KG1 (cell line): ENCODE measurements at regions not wholly inside any gene's neighbourhood (a gene's known extent, or its start where the extent isn't known, plus 50 kb on each side); places are given as distances from the start of the nearest gene placed in this dataset.

Experiments used
- DNase-seq: peaks from one replicate; lab custom pipeline; 2025; lab: John Stamatoyannopoulos, UW

GRCh38 chr13:39858794-39859193, 203.3 kb downstream of the COG6 start:
- no peak for DNase-seq

GRCh38 chr13:39859898-39860297, 204.4 kb downstream of the COG6 start:
- no peak for DNase-seq

DNA sequence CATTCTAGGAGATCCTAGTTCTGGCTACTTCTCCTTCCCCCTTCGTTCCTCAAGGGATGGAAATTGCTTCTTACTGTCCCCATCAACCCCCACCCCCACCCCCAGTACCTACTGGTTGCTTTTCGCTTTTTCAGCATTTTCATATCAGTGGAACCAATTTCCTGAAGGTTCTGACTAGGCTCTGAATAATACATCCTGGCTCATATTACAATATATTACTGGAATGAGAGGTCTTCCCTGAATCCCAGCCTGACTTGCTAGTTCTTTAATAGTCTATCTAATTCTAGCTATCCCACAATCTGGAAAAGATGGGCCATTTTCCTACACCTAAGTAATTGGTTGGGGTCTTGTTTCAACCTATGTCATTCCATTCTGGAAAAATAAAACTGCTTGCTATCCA, 207.4 kb downstream of the COG6 start:
- DNase-seq, result no peak

DNA sequence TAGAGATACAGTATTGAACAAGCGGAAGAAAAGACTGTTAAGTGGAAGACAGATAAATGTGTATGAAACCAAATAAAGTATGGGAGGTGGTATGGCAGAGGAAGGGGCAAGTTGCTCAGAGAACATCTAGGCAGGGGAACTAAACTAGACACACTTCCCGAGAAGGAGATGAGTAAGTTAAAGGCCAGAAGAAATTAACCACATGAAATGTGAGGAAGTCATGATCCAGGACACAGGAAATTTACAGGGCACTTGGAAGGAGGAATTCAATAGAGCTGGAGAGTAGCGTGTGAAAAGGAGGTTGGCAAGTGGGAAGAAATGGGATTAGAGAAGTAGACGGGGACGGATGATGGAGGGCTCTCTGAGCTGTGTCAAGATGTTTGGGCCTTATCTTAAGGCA, 208.8 kb downstream of the COG6 start:
- DNase-seq, result no peak

- no peak for DNase-seq
These were observed 211.3 kb downstream of the COG6 start for GRCh38 chr13:39866722-39867121.

- DNase-seq, result no peak
These were observed 212.3 kb downstream of the COG6 start for GRCh38 chr13:39867807-39868206.

- no peak for DNase-seq
These were observed 214.8 kb downstream of the COG6 start for GRCh38 chr13:39870197-39870747.

DNA sequence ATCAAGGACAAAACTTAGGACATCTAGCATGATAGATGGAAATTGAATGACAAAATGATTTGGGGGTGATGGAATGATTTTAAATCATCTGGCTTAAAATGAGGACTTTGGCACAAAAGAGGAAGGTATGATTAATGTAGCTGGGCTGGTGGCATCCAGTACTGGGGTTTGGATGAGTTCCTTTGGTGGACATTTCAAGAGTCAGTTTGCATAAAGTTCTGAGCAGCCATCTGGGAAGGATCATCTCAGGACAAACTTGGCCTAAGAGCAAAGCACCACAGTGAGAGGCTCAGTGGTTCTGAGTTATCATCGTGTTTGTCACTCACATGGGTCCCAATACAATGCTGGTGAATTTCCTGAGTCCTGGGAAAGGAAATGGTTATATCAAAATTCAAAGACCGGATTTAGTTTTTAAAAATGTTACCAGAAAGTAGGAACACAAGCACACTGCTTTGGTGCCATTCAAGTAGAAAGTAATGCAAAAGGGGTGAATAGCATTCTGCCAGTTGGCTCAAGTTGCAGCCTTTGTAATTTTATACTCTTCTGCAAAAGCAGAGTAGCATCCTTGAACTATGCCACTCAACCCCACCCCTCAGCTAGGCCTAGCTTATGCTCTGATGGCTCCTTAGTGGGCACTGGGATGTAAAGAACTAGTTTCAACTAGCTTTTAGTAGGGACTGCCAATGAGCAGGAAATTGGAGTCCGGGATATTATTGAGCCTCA, 219.0 kb downstream of the COG6 start:
- no peak for DNase-seq

DNA sequence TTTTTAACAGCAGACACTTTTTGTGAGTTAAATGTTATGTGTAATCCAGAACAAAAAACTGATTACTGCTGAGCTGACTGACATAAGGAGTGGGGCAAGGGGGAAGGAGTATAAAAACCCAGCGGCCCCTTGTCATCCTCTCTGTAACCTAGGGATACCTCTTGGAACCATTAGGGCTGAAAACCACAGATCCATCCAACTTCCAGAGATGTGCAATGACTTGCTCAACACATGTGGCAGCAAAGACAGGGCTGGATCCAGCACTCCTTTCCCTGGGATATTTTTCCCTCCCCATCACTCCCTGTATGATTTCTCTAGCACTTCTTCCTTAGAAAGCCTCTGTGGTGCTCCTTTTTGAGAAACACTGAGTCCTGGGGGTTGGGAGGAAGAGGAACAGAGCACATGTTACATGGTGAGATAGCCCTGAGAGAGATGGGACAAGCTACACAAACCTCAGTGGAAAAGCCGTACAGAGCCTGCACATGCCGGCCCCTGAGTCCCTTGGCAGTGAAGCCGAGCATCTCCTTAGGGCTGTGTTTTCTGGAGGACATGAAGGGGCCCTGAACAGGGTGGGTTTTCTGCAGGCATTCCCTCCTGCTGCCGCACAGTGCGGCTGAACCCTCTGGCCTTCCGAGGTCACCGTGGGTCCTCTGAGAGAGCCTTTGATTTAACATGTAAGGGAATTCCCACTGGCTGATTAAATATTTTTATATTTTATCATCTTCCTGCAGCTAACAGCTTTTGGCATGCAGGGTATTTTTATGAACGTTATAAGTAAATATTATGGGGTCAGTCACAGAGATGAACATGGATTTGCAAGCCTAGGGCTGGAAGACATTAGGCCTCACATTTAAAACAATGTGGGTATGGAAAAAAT, 219.9 kb downstream of the COG6 start:
- no peak for DNase-seq

DNA sequence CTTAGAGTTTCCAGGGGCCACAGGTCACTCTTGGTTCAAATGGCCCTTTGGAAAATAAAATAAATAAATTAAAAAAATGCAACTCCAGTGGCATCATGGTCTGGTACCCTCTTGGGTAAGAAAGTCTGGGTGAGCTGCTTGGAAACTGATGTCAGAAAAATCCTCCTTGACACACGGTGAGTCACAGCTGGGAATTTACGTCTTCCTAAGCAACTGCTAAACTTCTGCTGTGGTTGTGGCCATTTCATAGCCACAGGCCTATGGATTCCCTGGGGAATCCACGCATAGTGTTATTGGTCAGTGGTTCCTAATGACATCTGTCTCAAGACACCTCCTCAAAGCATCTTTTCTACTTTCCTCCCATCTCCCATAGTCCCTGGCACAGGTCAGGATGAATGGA, 220.8 kb downstream of the COG6 start:
- DNase-seq, result no peak

- DNase-seq, result no peak
These were observed 221.7 kb downstream of the COG6 start for GRCh38 chr13:39877134-39877533.

DNA sequence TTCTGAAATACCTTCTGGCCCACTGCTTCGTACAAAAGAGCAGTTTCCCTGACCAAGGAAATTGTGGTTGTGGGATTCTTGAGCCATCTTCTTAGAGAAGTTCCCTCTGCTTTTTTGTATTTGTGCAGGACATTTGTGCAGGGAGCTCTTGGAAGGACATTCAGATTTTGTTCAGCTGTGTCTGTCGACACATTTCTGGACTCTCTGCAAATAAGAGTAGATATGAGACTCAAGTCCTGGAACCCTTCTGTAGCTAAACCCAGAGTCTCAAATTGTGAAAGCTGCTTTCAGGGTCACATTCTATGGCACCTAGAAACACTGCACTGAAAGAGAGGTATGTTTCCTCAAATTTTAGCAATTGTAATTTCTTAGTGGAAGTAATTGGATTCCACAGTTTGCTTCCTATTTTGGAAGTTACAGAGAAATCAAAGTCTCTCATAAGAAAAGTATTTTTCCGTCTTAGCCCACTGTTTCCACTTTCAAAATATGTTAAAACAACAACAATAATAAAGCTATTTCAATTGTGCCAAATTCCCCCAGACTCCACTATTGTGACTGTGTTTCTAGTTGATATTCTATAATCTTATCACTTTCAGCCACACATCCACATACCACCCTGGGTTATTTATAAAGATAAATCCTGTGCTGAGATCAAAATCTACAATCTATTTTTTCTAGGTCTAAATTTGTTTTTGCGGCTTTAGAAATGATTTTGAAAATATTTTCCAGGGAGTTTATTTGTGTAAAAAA, 224.0 kb downstream of the COG6 start:
- no peak for DNase-seq

GRCh38 chr13:39881383-39881782, 225.9 kb downstream of the COG6 start:
- DNase-seq, result no peak

DNA sequence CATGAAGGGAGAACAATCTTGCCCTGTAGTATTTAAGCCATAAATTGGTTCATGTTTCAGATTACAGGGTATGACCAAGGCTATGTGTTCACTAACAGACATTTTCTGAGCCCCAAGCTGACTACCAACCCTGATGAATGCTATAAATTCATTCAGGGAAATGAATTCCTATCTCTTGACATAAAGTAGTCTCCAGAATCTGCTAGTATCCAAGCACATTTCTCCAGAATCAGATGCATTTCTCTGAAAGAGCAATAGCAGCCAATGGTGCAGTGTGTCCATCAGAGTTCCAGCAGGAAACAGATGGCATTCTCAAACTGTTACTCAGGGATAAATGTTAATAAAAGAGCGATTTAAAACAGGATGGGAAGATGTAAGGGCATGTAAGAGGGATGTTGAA, 226.4 kb downstream of the COG6 start:
- DNase-seq, result no peak

GRCh38 chr13:39884166-39884565, 228.7 kb downstream of the COG6 start:
- no peak for DNase-seq

DNA sequence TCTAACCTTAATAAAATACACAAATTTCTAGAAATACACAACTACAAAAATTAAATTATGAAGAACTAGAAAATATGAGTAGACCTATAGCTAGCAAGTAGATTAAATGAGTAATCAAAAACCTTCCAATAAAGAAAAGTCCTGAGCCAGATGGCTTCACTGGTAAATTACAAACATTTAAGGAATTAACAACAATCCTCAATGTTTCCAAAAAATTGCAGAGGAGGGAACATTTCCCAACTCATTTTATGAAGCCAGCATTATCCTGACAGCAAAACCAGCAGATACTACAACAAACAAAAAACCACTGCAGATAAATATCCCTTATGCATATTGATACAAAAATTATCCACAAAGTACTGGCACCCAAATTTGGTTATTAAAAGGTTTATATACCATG, 230.9 kb downstream of the COG6 start:
- no peak for DNase-seq

- DNase-seq, result no peak
These were observed 231.9 kb downstream of the COG6 start for GRCh38 chr13:39887387-39887786.

DNA sequence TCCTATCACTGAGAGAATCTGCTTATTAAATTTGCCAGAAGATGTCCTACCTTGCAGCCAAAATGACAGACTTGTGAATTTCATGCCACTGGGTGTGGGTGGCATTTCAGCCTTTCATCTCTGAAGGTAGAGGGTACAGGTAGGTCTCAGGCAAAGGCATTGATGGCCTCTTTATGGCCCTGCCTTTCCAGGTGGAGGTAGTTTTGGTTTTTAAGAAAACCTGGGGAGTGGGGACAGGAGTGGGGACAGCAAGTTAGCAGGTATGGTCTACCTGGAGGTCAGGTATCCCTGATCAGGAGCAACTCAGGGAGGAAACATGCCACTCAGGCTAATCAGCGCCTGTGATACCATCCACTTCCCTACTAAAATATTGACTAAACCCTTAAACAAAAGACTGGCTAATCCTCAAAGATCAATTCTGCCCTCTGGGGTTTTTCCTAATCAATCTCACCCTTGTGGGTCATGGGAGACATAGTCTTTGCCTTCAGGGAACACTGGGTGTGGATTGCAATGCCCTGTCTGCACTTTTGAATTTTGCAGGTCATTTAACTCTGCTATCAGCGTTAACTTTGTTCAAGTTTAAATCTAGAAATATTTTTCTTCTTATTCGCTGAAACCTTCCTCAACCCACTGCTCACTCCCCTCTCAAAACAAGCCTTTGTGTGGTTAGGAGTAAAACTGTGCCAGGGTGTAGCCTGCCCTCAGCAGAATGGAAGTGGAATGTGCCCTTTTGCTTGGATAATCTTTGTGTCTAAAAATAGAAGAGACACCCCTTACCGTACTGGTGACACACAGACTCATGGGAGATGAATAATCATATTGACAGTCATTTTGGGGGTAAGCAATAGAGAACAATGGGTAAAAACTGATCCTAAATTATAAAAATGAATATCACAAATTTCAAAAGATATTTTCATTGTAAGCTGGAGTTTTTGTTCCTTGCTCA, 233.7 kb downstream of the COG6 start:
- DNase-seq, result no peak

- DNase-seq, result no peak
These were observed 235.1 kb downstream of the COG6 start for GRCh38 chr13:39890537-39890936.

DNA sequence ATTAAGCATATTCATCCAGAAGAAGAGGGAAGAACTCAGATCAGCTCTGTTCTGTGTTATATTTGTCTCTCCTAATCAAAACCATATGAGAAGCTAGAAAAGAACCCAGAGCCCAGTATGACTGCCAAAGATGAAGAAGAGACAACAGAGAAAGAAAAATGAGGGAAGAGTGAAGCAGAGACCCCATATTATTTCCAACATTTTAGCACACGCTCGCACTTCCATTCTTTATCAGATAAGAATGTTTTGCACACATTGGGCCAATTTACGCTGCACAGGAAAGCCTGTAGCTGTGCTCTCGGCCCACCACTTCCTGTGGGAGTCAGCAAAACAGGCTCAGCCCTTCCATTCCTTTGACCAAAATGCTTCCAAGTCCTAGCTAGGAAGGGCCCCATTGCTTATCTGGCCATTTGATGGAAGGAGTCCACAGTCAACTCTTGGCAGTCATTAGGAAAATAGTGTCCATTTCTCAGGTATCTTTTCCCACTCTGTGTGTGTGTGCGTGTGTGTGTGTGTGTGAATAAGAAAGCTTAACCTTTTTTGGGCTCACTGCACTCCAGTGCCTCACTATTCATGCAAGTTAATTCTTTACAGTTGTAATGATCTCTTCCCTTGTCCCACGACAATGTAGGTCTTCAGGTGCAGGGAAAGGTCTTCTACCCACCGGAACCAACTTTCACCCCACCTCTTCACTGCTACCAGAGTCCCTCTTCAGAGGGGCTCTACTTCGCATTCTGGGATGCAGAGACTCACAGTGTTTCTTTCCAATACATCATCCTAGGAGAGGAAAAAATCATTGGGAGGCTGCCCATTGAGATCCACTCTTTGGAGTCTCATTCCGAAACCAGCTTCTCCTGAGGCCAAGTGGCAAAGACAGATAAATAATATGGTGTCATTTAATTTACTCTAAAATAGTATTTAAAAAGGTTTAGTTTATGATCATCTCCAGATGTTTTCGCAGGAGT, 237.5 kb downstream of the COG6 start:
- DNase-seq, result no peak
